H54 (cell line): ENCODE measurements at regions not wholly inside any gene's neighbourhood (a gene's known extent, or its start where the extent isn't known, plus 50 kb on each side); places are given as distances from the start of the nearest gene placed in this dataset.

Experiments used
- DNase-seq: peaks from one replicate; pipeline ENCODE4 v3.0.0; 2011; ENCODE audit warnings: low spot score, mixed read lengths; ENCODE audit not compliant: insufficient read length
- FAIRE-seq: peaks from 3 replicates; lab custom pipeline; 2011; peaks lifted over from hg19 to GRCh38; lab: Jason Lieb, UNC
- POLR2A ChIP-seq: IDR thresholded peaks from 2 replicates; pipeline ENCODE4 v1.6.1; 2011; ENCODE audit warnings: low read depth, mild to moderate bottlenecking, low read length

- no peak for TF ChIP-seq POLR2A
- FAIRE-seq (no peak), DNase-seq (no peak)
These were observed 690.6 kb upstream of the ZP4 start for GRCh38 chr1:238581332-238581731.

GRCh38 chr1:238568735-238569134 lies 678.0 kb upstream of the ZP4 start:
- no peak for FAIRE-seq

GRCh38 chr1:238562341-238562740 lies 671.6 kb upstream of the ZP4 start:
- DNase-seq (no peak), FAIRE-seq (no peak)
- TF ChIP-seq POLR2A, result no peak

More at GRCh38 chr1:238568735-238569134, 678.0 kb upstream of the ZP4 start:
- no peak for DNase-seq
- no peak for TF ChIP-seq POLR2A

- no peak for TF ChIP-seq POLR2A
- no peak for FAIRE-seq
These were observed 668.0 kb upstream of the ZP4 start for GRCh38 chr1:238558746-238559145.

DNA sequence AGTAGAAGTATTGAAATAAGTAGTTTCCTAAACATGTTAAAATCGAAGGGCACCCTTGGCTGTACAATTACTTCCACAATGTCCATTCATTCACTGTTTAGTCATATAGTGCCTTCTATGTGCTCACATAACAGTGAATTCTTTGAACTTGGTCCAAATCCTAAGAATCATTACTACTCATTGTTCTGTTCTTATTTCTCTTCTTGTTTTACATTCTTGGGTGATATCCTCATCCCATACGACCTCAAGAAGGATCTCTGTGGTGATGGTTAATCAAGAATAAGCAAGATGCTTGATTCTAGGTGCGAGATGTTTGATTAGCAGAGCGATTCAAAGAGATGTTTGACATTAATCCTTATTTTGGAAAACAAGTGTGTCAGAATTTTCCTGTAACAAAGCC lies 667.4 kb upstream of the ZP4 start:
- FAIRE-seq, result peak; percentile 94
- TF ChIP-seq POLR2A, result no peak
- peak; percentile 1 for DNase-seq

More at GRCh38 chr1:238558746-238559145, 668.0 kb upstream of the ZP4 start:
- DNase-seq, result no peak

DNA sequence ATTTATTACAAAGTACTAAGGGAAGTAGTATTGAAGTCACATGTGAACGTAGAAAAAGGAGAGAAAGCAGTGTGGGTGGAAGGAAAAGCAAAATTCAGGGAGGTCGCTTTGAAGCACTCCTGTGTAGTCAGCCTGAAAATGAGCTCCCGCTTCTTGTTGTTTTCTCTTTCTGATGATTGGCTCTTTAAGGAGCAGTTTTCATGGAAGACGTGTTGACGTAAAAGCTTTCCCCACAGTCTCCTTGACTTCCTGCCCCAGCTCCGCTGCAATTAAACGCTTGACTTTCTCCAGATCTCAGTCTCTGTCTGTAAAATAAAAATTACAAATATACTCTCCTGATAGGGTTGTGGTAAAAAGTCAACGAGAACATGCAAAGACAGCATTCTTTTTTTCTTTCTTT lies 661.5 kb upstream of the ZP4 start:
- no peak for FAIRE-seq
- TF ChIP-seq POLR2A, result no peak
- no peak for DNase-seq

DNA sequence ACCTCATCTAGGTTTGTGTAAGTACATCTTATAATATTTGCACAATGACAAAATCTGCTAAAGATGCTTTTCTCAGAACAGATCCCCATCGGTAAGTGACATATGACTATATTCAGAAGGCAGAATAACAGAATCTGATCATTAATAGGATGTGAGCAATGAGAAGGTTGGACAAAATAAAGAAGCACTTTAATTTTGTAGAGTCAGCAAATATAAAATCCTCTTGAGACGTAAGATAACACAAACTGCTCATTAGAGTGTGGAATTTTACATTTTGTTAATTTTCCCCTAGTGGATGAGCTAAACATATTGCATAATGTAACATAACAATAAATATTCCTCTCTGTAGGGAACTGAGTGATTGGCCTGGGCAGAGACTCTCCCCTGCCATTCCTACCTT lies 658.4 kb upstream of the ZP4 start:
- FAIRE-seq (no peak), DNase-seq (no peak)
- TF ChIP-seq POLR2A, result no peak

DNA sequence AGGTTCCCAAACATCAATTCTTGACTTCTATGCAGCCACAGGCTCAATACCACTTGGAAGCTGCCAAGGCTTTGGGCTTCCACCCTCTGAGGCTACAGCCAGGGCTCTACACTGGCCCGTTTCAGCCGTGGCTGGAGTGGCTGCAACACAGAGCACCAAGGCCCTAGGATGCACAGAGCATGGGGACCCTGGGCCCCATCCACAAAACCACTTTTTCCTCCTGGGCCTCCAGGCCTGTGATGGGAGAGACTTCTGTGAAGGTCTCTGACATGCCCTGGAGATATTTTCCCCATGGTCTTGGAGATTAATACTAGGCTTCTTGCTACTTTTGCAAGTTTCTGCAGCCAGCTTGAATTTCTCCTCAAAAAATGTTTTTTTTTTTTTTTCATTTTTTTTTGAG lies 655.4 kb upstream of the ZP4 start:
- DNase-seq, result no peak
- no peak for TF ChIP-seq POLR2A
- no peak for FAIRE-seq

GRCh38 chr1:238537641-238538040 lies 646.9 kb upstream of the ZP4 start:
- no peak for FAIRE-seq
- no peak for DNase-seq
- TF ChIP-seq POLR2A, result no peak

GRCh38 chr1:238530209-238530851 lies 639.6 kb upstream of the ZP4 start:
- FAIRE-seq (no peak), DNase-seq (no peak)
- TF ChIP-seq POLR2A, result no peak

DNA sequence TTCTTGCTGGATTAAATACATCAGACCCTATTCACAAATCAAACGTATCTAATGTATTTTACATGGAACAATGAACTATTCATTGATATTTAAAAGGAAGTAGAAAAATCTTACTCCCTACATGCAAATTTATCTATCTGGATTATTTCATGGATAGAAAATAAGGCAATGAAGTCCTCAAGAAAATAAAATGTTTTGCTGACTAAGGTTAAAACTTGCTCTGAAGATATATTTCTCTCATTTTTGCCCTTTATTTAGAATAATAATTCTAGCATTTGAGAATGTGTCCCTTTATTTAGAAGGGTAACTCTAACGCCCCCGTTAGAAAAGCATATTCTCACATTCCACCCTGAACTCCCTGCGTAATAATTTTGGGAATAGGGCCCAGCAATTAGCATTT lies 627.0 kb upstream of the ZP4 start:
- TF ChIP-seq POLR2A, result no peak
- DNase-seq, result no peak
- FAIRE-seq, result no peak

- FAIRE-seq (no peak), DNase-seq (no peak)
- TF ChIP-seq POLR2A, result no peak
These were observed 610.6 kb upstream of the ZP4 start for GRCh38 chr1:238501290-238501689.

- FAIRE-seq (no peak), DNase-seq (no peak)
- TF ChIP-seq POLR2A, result no peak
These were observed 608.3 kb upstream of the ZP4 start for GRCh38 chr1:238499021-238499420.

GRCh38 chr1:238492271-238492670 lies 601.5 kb upstream of the ZP4 start:
- FAIRE-seq (no peak), DNase-seq (no peak)
- TF ChIP-seq POLR2A, result no peak

DNA sequence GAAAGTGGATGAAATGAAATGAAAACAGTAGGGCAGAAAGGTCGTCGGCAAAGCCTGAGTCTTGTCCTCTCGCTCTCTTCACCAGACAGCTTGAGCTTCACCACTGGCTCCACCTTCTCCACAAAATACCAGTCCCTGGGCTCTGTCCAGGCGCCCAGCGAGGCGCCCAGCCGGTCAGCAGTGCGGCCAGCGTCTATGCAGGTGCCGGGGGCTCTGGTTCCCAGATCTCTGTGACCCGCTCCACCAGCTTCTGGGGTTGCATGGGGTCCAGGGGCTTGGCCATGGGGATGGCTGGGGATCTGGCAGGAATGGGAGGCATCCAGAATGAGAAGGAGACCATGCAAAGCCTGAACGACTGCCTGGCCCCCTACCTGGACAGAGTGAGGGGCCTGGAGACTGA lies 600.5 kb upstream of the ZP4 start:
- DNase-seq (no peak), FAIRE-seq (no peak)
- TF ChIP-seq POLR2A, result no peak
